Activated T-cell treated with anti-CD3 and anti-CD28 coated beads for 48 hours (primary cell): ENCODE measurements at regions not wholly inside any gene's neighbourhood (a gene's known extent, or its start where the extent isn't known, plus 50 kb on each side); places are given as distances from the start of the nearest gene placed in this dataset.
"Not testable (repeated sequence)": the region's sequence is repeated elsewhere in the genome, so short reads cannot be mapped to it uniquely, and the experiment has no call there.

ENCODE experiments used
- DNase-seq: peaks from one replicate; pipeline ENCODE4 v3.0.0-alpha.2; 2020; ENCODE audit warnings: low read depth

DNA sequence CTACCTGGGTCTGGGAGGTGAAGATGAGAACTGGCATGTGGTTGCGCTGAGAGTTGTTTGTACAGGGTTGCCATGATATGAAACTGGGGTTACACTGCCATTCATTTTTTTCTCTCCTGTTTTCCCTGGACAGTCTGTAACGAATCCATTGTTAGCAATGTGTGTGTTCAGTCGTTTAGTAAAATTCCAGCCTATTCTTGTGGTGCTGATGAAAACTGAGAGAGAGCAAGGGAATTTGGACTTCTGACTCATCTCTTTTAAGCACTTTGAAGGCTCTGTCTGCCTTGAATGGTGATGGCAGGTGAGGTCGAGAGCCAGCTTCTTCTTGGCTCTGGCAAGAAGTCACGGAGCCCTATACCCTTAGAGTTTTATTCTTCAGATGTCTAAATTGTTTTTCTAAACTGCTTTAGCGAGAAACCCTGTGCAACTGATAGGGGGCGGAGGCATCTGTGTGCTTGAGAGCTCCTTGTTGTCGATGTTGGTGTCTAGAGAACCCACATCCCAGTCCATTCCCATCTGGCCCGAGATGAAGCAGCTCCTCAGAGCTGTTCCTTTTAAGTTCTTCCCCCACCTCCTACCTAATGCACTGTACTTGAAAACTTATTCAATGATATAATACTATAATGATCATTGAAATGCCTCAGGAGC lies 204.4 kb downstream of the TMX1 start:
- no peak for DNase-seq

DNA sequence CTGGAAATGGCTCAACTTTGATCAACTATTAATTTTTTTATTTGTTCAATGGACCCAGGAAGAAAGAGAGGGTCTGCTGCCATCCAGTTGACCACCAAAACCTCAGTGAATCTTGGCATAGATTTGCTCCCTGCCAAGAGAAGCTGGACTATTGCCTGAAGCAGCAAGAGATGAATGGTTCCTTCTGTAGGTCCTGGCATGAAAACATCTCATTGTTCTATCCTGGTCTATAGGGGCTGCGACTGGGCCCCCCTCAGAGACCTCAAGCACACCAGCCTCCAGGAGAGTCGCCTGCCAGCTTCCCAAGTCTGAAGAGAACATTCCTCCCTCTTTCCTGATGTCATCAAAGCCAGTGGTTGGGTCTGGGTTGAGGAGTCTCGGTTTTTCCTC lies 204.9 kb downstream of the TMX1 start:
- no peak for DNase-seq

DNA sequence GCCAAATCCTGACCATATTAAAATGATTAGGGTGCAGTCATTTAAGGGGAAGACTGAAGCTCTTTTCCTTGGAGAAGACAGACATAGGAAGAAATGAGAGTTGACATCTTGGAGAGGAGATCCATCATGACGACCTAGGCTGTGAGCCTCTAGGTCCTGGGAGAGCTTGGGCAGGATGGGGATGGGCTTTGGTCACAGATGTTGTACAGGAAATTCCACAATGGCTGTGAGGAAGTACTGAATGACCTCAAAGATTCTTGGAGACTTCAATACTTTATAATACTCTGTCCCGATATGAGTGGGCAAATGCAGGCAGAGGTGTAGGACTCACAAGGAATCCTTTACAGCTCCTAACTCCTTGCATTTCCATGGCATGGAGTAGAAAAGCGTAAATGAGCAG lies 204.9 kb upstream of the FRMD6 start:
- no peak for DNase-seq

DNA sequence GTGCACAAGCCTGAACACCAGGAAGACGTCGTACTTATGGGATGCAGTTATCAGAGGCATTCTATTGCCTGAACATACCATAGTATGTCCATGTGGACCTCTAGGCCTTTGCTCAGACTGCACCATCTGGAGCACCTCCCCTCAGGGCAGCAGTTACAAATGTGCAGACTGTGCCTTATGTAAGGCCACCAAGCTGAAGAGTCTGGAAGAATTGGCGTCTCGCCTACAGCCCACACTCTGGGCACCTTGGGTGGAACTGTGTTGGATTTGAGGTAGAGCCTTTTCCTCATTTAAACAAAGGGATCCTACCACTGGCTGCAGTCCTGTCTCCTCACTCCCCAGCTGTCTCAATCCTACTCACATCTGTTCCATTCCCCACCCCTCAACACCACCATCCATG lies 204.3 kb upstream of the FRMD6 start:
- DNase-seq = no peak

DNA sequence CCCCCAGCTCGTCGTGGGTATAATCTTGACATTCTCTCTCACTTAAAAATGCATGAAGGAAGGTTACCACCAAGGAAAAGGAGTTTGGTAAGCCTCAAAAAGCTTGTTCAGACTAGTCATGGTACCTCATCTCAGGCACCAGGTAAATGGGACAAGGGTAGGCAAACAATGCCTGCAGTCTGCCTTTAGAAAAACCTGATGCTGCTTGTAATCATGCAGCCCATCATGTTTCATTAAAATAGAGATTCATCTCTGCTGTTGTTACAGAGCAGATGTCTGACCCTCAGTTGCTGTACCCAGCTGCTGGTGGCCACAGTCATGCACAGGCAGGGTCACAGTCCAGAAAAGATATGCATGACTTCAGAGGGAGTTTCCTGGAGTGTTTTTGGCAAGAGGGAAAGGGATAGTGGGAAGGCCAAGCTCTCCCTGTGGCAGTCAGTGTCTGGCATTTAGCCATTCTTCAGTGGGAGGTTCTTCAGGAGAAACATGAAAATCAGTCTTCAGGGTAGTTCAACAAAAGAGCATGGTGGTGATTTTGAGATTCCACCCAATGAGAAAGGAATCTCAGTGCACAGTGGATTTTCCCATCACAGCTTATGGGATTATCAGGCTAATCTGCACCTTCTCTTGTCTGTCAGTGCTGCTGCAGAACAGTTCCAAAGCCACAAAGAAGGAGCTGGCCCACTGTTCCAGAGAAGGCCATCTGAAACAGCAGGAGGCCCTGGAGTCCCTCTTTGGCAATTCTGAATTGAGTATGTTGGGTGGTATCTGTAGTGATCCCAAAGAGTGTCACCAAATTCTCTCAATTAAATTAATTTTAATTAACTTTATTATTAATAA lies 202.7 kb upstream of the FRMD6 start:
- DNase-seq = no peak

DNA sequence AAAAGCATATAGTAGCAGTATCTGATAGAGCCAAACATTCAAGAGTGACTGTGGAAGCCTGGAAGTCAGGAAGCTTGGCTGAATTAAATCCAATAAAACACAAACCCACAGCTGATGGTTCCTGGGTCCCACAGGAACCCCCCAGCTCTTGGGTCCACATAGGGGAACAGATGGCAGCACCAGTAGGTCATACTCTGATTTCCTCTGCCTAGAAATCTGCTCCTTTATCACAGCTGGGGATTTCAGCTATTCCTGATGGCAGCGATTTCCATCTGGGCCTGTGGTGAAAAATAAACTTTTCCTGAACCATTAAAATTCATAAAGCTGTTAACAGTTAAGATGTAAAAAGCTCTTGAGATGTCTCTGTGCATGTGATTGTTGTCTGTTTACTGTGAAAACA lies 202.0 kb upstream of the FRMD6 start:
- no peak for DNase-seq

DNA sequence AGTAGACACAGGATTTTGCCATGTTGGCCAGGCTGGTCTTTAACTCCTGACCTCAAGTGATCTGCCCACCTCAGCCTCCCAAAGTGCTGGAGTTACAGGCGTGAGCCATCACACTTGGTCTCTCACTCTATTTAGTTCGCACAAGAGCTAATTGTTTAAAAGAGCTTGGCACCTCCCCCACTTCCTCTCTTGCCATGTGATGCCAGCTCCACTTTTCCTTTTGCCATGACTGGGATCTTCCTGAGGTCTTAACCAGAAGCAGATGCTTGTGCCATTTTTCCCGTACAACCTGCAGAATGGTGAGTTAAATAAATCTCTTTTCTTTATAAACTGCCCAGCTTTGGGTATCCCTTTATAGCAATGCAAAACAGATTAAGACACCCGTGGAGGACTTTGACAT lies 200.1 kb upstream of the FRMD6 start:
- no peak for DNase-seq

DNA sequence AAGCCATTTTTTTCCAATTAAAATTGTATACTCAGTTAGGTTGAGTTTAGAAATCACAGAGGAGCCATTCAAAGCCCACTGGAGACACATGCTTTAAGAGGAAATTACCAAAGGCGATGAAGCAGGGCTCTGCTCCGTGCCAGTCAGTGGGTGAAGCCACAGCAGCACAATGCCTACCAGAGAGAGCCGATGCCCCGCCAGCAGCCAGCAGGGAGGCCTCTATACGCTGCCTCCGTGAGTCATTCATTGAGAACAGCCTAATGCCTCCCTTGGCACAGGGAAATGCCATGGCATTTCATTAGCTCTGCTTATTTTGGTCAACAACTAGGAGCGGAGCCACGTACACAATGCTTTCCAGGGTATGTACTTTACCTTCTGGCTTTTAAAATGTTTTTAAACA lies 197.8 kb upstream of the FRMD6 start:
- DNase-seq = no peak

DNA sequence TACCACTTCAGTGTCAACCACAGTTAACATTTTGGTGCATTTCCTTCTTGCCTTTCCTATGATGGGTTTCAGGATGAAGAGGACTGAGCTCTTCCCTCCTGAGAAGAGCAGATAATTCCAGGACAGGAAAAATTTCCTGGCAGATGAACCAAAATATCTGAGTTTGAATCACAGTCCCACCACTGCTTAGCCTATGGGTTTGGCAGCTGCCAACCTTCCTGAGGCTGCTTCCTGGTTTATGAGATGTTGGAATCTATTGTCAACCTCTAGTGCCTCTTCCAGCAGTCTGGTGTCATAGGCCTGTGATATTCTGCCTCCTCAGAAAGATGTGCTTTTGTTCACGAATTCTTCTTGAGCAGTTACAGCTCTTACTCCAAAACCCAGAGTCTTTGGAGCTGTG lies 197.4 kb upstream of the FRMD6 start:
- DNase-seq = no peak

DNA sequence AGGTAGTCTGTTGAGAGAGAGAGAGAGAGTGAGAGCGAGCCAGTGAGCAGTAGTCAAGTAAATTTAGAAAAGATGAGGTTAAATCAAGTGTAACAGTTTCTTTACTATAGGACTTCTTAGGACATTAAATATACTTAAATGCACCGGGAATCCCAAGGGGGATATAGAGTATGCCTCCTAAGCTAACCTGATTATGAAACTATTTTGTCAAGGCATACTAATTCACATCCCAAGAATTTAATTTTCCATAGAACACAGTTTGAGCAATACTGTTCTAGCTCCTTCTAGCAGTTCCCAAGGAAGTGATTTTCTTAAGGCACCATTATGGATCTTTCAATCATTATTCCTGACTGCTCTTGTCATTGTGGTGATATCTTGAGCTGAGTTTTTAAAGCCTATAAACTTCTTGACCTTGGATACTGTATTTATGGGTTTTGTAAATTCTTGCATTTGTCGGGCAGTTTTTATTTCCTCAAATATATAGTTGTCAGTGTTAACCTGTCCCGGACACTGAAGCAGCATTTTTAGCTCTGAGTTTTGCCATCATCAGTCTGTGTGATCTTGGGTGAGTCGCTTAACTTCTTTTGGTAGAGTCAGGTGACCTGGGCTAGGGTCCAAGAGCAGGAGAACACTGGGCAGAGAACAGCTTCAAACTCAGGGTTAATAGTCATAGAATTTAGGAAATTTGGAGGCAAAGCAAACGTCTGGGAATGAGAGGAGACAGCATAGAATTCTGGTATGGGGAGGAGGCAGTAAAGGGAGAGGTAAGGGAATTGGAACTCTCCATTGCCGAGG lies 196.5 kb upstream of the FRMD6 start:
- DNase-seq = no peak

DNA sequence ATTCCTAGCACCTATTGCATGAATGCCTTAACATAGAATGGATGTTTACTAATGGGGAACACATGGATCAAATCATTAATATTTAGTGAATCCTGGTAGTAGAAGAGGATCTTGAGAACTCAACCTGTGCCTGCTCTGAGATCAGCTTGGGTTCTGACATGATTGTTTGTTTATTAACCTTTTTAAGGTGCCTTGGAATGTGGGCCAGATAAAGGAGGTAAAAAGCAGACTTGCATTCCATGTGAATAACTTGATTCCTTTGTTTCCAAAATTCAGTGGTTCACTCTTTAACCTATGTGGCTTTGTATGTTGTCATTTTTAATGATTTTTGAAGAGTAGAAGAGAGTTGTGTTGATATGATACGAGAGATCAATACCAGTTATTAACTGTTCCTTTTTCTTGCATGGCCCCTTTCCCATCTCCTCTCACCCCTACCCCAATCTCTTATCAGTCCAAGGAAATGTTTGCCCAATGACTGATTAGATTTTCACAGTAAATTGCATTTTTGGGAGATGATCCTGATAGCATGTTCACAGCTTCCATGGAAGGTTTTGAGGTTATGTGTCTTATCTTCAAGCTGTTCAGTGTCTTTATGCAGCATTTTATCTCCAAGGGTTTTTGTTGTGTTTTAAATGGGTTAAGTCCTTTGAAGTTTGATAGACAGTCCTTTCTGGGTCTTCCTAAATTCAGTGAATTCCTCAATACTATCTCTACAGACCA lies 193.7 kb upstream of the FRMD6 start:
- no peak for DNase-seq

DNA sequence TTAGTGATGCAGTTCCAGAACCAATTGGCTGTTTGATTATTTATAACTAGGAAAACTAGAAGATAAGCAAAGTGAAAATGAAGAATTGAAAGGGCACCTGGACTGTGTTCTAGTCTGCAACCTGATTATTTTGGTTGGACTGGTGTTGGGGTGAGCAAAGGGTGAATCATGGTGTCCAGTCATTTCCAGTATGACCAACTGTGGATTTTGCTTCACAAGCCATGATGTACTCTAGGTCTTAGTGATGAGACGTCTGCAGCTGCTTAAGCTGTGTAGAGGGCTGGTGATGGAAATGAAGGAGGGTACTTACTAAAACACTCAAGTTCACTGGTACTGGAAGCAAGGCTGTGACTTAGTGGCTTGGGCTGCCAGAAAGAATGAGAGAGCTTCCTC lies 193.2 kb upstream of the FRMD6 start:
- DNase-seq = no peak

DNA sequence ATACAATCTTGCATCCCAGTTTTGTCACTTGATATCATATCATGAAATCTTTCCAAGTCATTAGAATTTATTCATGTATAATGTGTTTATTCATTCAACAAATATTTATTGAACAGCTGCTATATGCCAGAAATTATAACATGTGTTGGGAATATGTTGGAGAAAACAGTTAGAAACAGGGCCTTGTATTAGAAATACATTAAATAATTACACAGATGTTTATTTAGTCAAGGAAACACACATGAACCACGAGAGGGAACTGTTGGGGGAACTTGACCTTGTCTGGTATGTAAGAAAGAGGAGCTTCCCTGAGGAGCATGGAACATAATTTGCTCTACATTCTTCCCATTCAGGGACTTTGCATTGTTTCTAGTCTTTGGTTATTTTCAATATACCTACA lies 191.7 kb upstream of the FRMD6 start:
- DNase-seq = no peak

DNA sequence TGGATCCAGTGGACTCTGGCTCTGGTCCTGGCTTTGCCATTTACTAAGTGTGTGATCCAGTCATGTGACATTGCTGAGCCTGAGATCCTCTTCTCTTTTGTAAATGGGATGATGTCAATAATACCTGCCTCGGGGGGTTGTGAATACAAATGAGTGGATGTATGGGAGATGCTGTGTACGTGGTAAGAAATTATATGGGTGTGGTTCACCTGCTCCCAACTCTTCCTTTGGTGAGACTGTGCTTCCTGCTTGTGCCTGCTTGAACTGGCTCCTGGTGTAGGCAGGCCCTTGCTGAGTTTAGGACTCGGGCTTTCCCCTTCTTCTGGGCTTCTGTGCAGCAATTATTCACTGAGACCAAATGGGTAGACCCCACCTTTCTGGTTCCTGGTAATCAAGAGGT lies 189.5 kb upstream of the FRMD6 start:
- no peak for DNase-seq

DNA sequence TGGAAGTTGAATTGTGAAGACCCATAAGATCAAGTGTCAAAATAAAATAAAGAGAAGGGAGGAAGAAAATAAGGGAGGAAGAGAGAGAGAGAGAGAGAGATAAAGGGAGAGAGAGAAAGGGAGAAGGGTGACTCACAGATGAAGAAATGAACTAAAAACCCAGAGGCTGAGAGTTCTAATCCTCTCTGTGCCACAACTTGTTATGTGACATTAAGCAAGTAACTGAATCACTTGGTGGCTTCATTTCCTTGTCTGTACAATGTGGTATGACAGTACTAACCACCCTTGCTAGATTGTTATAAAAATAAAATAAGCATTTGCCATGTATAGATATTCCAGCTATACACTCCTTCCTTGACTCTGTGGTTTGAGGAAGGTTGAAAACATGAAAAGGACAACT lies 189.0 kb upstream of the FRMD6 start:
- no peak for DNase-seq

DNA sequence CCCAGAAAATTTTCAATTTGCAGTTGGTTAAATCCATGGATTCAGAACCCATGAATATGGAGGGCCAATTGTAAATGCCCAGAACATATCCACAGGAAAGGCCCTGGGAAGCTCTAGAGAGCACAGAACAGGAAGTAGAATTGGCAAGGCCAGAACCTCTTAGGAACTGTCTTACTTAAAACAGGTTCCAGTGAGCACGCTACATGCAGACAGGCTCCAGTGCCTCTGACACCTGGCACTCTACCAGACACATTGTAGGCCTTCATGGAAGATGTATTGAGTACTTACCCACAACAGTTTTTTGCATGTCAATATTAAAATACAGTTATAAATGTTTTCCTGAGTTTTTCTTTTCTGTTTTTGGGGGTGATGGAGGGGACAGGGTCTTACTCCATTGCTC lies 188.2 kb upstream of the FRMD6 start:
- no peak for DNase-seq

DNA sequence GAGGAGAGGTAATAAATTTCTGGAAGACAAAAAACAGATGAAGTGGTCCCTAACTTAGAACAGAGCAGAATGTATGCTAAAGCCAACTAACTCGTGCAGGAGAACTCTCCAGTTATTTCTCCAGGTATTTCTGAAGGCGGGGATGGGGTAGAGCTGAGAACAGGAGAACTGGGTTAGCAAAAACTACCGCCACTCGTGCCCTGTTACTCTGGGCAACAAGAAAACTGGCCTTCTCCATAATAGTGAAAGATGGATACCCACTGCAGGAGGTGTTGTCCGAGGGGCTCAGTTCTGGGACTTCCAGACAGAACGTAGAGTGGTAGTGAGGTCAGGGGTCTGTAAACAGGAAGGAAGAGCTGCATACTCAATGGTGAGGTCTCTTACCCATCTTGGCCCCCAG lies 187.3 kb upstream of the FRMD6 start:
- no peak for DNase-seq

DNA sequence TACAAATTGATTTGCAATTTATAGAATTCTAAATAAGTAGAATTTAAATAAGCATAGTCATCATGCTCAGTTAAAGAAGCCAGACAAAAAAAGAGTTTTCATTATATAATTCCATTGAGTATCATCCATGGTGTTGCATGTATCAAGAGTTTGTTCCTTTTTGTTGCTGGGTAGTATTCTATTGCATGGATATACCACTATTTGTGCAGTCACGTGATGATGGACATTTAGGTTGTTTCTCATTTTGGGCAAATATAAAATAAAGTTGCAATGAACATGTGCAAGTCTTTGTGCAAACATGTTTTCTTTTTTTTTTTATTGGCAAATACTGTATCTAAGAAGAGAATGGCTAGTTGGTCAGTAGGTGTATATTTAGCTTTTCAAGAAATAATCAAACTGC lies 186.2 kb upstream of the FRMD6 start:
- DNase-seq = no peak

DNA sequence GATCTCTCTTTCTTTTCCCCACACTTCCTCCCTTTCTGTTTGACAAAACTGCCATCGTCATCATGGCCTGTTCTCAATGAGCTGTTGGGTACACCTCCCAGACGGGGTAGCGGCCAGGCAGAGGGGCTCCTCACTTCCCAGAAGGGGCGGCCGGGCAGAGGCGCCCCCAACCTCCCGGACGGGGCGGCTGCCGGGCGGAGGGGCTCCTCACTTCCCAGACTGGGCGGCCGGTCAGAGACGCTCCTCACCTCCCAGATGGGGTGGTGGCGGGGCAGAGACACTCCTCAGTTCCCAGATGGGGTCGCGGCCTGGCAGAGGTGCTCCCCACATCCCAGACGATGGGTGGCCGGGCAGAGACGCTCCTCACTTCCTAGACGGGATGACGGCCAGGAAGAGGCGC lies 184.3 kb upstream of the FRMD6 start:
- not testable (repeated sequence) for DNase-seq

DNA sequence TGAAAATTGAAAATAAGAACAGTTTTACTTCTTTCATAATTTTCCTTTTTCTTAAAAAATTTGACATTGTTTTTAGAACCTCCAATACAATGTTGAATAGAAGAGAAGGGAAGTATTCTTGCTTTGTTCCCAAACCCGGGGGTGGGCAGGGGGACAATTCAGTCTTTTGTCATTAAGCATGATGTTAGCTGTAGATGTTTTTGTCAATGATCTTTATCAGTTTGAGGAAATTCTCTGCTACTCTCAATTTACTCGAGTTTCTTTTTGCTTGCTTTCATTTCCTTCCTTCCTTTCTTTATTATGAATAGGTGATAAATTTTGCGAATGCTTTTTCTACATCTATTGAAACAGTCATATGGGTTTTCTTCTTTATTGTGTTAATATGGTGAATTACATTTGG lies 183.2 kb upstream of the FRMD6 start:
- no peak for DNase-seq

DNA sequence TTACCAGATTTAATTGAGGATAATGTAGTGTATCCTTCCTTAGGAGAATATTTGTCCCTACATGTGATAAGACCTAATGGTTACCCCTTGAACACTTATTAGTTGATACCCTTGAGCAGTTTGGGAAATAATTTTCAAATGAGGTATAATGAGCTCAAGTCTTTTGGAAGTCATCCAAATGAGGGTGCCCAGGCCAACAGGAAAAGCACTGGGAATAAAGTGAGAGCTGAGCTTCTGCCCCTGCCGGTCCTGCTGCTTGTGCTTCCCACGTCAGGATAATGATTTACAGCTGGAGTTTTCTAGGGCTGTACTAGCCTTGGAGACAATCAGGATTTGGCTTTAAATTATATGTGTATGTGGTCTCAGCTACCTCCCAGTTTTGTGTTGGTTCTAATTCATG lies 178.8 kb upstream of the FRMD6 start:
- no peak for DNase-seq

DNA sequence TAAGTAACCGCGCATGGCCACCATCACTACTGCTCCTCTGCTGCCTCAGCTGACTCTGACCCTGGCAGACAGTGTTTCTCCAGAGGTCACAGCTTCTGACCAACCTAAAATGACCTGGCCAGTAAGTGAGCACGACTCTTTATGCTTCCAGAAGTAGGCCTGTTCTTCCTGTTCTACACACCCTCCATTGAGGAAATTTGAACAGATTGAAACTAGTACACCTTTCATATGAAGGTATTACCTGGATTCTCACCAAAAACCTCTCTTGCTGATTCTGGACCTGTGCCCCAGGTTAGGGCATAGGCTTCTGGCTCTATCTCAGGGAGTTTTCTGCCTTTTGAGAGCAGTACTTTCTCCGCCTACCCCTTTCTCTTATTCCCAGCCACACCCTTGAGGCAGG lies 178.4 kb upstream of the FRMD6 start:
- DNase-seq = no peak
